OCI-LY7 (cell line): ENCODE measurements at regions not wholly inside any gene's neighbourhood (a gene's known extent, or its start where the extent isn't known, plus 50 kb on each side); places are given as distances from the start of the nearest gene placed in this dataset.

Experiments
- CTCF ChIP-seq: fragments of 200-600 bp; sonication (generic); conservative IDR thresholded peaks from 2 replicates; pipeline ENCODE4 v1.5.1; 2014; ENCODE audit warnings: mild to moderate bottlenecking, antibody characterized with exemption, low read length, moderate library complexity, mixed read lengths
- EZH2phosphoT487 ChIP-seq: fragments of 200-600 bp; sonication (generic); IDR thresholded peaks from 2 replicates; pipeline ENCODE4 v1.6.1; 2018; ENCODE audit warnings: low read depth, borderline replicate concordance, mild to moderate bottlenecking, mixed run types, antibody characterized with exemption, low read length, moderate library complexity, mixed read lengths

GRCh38 chrX:115911967-115912366, 258.6 kb upstream of the AGTR2 start:
- TF ChIP-seq CTCF (no peak), EZH2phosphoT487 (no peak)
